ENCODE measurements at regions not wholly inside any gene's neighbourhood (a gene's known extent, or its start where the extent isn't known, plus 50 kb on each side); places are given as distances from the start of the nearest gene placed in this dataset.

- TF ChIP-seq ZFP37 (tag by site-specific recombination; IDR thresholded peaks at IDR 0.05) (no peak), ZIC2 (tag by site-specific recombination; IDR thresholded peaks at IDR 0.05) (no peak), CTCF (tag by site-specific recombination; IDR thresholded peaks at IDR 0.05) (no peak), ZNF416 (tag by site-specific recombination; IDR thresholded peaks at IDR 0.05) (no peak), SP2 (tag by site-specific recombination; IDR thresholded peaks at IDR 0.05) (no peak), ZSCAN16 (tag by site-specific recombination; IDR thresholded peaks at IDR 0.05) (no peak), ZBTB8A (tag by site-specific recombination; IDR thresholded peaks at IDR 0.05) (no peak), HOXA7 (CRISPR knock-in tag; IDR thresholded peaks at IDR 0.05; ENCODE audit: borderline replicate concordance) (no peak), ZNF335 (tag by site-specific recombination; conservative IDR thresholded peaks at IDR 0.05) (no peak), TCF7L2 (IDR thresholded peaks at IDR 0.05; ENCODE audit: borderline replicate concordance, low read depth, low read length) (no peak), ZNF214 (tag by site-specific recombination; IDR thresholded peaks at IDR 0.05; ENCODE audit: borderline replicate concordance) (no peak)
- TF ChIP-seq, protein P1, sequence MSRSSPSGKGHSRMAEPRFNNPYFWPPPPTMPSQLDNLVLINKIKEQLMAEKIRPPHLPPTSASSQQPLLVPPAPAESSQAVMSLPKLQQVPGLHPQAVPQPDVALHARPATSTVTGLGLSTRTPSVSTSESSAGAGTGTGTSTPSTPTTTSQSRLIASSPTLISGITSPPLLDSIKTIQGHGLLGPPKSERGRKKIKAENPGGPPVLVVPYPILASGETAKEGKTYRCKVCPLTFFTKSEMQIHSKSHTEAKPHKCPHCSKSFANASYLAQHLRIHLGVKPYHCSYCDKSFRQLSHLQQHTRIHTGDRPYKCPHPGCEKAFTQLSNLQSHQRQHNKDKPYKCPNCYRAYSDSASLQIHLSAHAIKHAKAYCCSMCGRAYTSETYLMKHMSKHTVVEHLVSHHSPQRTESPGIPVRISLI (tag by site-specific recombination; IDR thresholded peaks at IDR 0.05), result no peak
Observed at GRCh38 chr18:8977166-8977565, 125.3 kb upstream of the NDUFV2 start.
